ENCODE measurements at regions not wholly inside any gene's neighbourhood (a gene's known extent, or its start where the extent isn't known, plus 50 kb on each side); places are given as distances from the start of the nearest gene placed in this dataset.

DNA sequence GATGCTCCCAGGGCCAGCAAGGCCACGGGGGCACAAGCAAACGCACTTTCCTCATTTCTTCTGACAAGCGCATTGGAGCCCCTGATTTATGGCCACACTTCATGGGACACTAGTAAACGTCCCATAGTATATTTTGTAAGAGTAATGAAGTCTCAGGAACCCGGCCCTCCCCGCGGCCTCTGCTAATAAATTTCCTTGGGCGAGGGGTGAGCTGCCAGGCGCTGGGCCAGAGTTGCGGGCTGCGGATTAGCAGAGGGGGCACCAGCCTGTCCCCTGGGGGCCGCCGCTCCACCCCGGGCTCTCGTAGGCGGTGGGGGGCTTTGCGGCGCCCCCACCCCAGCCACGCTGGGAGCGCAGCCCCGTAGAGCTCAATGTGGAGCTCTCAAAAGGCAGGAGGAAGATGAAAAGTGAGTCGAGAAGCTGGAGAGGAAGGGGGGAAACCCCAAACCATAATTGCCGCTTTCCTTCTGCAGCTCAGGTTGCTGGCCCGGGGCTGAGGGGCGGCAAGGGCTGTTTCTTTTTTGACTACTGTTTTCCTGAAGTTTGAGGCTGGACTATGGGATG is 173.6 kb downstream of the CDC5L start:
- DNase-seq: no peak

DNA sequence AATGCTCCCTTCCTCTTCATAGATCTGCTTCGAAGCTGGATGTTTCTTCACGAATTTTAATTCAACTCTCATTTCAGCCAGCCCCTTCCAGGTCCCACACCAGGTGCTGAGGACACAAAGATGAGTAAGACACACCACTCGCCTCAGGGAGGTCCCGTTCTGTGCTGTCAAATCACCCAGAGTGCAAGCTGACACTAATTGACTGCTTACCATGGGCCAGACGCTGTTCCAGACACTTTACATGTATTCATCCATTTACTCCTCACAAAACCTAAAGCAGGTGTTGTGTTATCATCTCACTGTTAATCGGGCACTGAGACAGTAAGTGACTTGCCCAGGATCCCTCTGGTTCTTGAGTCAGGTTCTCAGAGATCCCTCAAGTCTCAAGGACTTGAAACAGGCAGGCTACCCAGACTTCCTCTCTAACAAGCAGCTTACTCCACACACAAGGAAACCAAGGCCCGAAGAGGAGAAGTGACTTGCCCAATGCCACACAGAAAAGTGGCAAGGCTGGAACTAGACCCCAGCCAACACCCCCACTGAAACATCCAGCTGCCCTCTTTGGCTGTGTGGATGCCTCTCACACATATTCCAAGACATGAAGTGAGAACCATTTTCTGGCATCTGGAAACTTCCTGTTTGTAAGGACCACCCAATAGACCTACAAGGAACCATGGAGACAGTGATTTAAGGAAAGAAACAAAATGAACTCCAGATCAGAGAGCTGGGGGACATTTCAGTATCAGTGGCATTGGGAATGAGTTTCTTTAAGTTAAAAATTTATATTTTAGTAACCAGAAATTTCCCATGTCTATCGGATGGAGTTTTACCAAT is 174.5 kb downstream of the CDC5L start:
- peak; percentile 63 for DNase-seq

DNA sequence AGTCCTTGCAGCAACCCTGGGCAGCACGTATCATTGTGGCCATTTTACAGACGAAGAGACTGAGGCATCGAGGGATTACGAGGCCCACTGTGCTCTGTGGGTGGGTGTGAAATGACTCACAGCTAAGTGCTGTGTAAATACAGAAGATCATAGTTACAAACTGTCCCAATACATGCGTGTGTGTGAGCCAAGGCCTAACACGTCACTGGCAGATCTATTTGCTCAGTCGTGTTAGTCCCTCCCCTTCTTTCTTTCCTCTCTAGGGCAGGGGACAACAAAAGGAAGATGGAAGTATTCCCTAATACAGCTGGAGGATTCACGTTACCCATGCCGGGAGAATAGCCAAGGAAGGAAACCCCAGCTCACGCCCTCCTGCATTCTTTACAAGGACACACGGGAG is 175.9 kb downstream of the CDC5L start:
- DNase-seq: no peak

DNA sequence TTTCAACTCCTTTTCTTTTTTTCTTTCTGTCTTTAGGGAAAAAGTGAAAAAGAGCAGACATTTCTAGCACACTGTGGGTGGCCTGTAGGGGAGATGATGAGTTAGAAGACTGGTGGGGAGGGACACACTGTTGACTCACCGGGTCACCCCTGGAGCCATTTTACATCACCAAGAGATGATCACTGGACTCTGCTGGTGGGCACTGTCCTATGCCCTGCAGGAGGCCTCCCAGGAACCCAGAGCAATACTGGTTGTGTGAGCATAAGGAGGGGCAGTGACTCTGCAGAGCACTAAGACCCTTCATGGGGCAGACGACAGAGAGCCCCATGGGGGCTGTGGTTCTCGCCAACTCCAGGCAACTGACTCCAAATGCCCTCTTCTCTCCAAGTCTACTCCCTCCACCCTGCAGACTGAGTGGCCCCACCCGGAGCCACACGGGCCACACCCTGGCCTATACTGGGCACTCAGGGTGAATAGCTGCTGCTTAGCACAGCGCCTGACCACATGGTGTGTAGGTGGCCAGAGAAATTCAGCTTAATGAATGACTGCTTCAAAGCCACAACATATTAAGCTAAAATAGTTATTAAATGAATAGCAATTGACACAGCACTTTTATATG is 177.5 kb downstream of the CDC5L start:
- no peak for DNase-seq

DNA sequence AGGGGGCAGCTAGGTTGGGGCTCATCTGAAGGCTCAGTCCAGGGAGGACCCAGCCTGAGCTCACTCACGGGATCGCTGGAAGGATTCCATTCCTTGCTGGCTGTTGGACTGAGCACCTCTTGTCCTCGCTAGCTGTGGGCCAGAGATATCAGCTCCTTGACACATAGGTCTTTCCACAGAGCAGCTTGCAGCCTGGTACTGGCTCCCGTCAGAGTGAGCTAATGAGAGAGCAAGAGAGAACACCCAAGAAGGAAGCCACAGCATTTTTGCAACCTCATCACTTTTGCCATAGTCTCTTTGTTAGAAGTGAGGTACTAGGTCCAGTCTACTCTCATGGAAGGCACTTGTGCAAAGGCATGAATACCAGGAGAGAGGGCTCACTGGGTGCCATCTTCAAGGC is 179.9 kb downstream of the CDC5L start:
- no peak for DNase-seq

DNA sequence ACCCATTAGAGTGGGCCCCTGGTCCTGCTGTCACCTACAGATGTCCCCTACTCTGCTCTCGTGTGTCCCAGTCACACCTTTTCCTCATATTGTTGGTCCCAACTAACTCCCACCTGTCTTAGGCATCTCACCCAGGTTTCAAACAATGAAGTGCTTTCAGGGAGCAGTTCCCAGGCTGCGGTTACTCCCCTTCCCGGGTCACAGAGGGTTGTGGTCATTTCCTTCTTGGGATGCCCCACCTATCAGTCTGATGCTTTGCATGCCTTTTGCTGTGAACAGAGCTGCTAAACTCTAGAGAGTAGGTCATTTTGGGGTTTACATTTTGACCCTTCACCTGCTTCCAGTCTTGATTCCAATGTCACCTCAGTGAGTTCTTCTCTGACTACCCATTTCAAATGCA is 181.6 kb downstream of the CDC5L start:
- DNase-seq: no peak

DNA sequence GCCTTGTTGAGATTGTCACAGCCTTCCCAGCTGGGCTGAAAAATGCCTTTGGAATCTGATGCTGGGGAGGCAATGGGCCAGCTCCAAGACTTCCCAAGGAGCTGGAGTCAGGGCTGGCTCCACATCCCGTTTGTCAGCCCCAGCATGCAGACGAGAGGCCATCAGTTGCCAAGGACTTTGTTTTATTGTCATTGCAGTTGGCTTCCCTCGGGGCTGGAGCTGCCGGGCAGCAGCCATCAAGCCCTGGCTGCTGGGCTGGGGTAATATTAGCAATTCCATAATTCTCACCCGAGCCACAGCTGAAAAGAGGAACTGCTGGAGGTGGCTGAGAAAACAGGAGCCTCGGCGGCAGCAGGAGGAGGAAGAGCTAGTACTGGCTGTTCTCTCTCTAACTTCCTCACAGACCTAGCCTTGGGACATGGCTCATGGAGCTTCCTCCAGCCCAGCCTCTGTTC is 182.5 kb downstream of the CDC5L start:
- DNase-seq: no peak

DNA sequence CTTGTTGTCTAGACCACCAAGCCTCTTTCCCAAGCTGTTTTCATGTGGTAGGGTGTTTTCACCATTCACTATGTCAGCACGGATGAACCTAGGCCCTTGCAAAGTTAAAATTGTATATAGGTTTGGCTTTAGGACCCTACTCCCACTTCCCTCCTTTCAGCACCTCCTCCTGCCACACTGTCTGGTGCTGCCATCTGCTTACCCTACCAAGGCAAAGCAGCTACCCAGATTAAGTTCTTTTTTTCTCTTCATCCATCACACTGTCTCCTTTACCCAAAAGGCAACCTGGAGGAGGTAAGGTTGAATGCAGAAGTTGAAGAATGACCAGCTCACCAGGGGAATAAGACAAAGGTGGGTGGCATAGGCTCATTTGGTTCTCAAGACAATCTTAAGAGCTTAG is 184.0 kb downstream of the CDC5L start:
- no peak for DNase-seq

DNA sequence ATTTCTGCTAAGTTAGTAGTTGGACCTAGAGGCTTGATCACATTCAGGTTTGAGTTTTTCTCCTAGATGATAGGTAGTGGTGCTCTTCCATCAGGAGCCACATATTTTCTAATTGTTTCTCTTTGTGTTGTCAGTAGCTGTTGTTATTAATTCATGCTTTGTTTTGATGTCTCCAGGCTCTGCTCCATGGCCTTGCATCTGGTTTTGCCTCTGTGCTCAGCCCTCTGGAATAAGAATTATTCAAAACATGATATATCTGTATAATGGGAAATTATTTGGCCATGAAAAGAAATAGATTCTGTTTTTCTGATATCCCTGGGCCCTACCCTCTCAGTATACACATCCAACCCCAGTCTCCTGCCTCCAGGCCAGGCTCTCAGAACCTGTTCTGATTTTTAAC is 184.8 kb downstream of the CDC5L start:
- DNase-seq: no peak

DNA sequence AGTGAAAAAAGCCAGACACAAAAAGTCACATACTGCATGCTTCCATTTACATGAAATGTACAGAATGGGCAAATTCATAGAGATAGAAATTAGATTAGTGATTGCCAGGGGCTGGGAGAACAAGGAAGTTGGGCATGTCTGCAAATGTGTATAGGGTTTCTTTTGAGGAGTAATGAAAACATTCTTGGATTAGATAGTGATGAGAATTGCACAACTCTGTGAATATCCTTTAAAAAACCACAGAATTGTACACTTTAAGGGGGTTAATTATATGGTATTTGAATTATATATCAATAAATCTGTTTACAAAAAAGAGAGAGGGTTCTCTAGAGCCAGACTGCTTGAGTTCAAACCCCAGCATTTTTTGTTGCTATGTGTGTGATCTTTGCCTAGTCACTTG is 188.1 kb downstream of the CDC5L start:
- no peak for DNase-seq

DNA sequence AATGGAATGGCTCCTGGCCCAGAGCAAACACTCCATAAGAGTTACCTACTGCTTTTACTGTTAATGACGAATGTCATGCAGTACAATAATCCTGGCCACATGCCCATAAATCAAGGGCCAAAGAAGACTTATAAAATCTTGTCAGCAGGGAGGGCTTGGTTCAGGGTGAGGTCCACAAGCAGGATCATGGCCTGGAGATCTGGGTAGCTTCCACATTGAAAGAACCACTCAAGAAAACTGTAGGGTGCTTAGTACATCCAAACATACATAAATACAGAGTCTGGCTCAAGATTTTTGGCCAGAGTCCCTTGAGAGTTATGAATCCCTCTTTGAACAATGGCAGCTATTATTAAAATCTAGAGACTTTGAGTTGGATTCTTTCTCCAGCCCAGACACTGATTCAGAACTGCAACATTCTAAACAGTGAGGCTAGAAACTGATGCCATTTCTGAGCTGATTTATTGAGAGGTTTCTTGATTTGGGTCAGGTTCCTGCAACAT is 188.7 kb downstream of the CDC5L start:
- DNase-seq: no peak

DNA sequence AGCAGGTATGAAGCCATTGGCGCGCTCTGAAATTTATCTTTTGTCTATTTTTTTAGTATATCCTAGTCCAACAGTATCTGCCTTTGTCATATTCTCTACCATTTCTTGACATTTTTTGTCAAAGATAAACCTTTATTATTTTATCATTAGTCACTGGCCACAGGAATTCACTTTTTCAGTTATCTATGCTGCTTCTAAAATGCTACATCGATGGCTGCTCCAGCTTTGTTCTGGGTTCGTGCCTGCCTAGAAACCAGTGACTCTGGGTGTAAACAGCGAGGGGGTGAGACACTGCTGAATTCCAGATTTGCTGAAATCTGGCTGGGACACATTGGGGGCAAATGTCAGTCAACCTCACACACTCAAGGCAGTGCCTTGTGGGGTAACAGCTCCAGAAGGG is 193.4 kb downstream of the CDC5L start:
- DNase-seq: no peak

DNA sequence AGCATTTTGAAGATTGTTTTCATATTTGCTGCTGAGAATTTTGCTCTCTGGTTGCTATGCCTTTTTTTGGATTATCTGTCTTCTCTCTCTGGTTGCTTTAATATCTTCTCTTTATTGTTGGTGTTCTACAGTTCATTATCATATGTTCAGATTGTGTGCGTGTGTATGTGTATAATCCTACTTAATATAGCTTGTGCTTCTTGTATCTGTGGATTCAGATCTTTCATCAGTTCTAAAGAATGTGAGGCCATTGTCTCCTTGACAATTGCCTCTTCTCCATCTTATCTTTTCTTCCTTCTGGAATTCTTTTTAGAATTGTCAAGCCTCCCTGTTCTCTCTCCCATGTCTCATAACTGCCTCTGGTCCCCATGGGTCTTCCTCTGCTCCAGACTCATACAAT is 195.4 kb downstream of the CDC5L start:
- no peak for DNase-seq

DNA sequence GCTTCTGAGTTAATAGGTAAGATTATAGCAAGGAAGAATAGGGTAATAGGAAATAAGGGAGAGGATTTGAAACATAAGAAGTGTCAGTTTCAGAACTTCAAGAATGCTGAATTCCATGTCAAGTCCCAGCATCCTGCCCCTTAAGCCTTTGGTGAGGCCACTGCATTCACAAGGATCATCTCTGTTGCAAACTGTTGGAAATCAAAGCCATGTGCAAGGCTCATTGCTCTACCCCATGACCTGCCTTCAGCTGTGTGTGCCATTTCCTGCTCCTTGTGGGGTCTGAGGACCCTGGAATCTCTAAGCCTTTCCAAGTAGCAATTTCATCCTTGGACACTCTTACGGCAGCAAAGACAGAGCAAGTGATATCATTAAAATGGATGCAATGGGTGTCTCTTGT is 203.0 kb downstream of the CDC5L start:
- DNase-seq: no peak

DNA sequence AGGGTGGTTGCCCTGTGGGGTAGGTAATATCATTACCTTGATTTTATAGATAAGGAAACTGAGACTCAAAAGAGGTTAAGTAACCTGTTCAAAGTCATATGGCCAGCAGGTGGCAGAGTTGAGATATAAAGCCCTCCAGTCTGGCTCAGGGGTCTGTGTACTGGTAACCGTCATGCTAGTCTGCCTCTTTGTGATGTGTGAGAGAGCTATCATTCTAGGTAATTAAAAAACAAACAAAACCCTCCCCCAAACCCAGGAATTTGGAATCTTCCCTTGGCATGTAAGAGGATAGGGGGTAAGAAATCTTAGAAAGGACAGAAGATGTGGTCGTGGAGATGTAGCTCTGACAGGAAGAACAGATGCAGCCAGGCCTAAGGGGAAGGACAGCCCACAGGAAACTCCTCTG is 206.0 kb downstream of the CDC5L start:
- peak; percentile 91 for DNase-seq

DNA sequence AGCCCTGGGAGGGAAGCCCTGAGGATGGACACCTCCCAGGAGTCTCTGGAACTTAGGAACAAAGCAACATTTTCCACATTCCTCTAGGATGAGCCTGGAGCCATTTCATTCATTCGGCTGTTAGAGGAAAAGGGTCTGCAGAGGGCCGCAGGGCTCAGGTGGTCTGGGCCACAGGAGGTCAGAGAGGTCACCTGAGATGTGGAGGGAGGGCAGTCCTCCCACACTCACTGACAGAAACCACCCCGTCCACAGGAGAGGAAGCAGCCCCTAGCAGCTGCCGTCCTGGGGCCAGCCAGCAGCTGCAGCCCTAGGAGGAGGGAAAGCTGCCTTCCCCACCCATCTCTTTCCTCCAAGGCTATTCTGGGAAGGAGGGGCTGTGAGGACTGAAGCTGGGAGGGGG is 207.0 kb downstream of the CDC5L start:
- peak; percentile 97 for DNase-seq

DNA sequence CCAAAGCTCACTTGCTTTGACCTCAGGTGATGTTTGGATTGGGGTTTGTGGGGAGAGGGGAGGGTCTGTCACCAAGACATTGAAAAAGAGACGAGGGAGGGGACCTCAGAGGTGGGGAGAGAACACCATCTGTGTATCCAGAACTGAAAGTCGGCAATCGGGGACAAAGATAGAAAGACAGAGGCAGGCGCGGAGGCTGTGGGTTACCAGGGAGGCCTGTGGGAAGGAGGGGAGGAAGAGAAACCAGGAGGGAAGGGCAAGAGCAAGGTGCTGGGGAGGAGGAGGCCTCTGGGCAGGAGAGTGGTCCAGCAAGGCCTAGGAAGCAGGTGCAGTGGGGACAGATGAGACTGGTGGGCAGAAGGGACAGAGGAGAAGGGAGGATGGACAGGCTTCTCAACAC is 211.2 kb downstream of the CDC5L start:
- no peak for DNase-seq

DNA sequence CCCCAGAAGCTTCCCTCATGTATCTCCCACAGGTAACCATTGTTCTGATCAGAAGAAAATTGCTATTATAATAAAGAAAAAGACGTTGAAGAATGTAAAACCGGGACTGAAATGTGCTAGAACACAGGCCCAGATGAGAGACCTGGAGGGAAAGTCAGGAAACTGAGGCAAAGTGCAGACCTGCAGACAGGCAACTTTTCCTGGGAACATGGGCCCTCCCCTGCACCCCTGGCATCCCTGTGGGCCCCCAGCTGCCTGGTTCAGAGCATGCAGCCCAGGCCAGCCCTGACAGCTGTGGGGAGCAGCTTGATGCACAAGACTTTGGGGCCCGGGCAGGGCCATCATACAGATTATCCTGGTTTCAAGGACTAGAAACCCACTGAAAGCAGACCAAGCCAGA is 212.2 kb downstream of the CDC5L start:
- no peak for DNase-seq

DNA sequence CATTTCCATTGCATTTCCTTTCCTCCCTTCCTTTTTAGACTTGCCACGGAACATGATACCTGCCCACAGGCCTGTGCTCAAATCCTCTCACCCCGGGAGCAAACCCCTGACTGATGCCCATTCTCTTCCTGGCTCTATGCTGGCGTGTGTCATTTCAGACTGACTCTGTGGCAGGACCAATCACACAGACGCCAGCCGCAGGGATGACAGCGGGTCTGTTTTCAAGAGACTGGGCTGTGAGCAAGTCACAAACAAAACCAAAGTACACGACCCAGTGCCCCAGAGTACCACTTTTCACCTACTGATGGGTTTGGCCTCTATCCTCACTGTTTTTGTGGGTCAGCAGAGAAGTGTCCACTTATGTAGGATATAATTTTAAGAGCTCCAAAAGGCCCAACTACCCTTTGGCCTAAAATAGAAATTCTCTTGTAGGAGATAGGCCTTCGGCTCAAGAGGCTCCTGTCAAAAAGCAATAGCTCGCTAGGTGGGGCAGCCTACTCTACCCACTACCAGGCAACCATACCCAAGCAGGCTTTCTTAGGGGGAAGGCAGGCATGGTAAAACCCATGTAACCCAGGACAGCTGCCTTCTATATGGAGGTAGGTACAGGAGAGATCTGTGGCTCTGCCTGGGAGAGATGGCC is 215.7 kb downstream of the CDC5L start:
- DNase-seq: no peak

DNA sequence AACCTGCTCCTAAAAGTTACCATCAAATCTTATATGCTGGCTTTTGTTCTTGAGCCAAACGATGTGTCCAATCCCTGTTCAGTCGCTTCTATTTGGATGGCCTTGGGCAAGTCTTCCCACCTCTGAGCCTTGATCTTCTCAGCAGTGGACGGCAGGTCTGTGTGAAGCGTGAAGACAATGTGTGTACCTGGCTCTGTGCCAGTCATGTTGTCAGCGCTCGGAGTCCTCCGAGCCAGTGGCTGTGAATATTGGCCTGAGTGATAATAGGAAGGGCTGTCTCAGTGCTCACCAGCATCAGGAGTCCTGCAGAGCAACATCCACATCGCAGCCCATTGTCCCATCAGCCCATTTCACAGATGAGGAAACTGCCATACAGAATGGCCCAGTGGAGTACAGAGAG is 219.0 kb downstream of the CDC5L start:
- no peak for DNase-seq

DNA sequence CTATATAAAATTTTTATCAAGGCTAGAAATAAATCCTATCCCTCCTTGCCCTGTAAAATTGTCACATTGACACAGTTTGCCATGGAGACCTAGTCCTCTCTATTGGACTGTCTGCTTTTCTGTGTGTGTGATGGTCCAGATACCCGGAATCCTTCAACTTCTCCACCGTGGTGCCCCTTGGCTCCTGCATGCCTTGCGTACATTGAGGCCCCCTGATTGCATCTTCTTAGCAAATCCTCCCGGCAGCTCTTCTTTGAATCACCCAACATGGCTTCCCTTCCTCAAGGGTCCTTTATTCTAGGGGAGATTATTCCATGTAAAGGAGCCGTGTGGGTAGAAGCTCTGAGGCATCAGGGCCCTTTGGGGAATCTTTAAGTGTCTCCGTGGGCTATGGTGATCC is 219.5 kb downstream of the CDC5L start:
- DNase-seq: no peak

DNA sequence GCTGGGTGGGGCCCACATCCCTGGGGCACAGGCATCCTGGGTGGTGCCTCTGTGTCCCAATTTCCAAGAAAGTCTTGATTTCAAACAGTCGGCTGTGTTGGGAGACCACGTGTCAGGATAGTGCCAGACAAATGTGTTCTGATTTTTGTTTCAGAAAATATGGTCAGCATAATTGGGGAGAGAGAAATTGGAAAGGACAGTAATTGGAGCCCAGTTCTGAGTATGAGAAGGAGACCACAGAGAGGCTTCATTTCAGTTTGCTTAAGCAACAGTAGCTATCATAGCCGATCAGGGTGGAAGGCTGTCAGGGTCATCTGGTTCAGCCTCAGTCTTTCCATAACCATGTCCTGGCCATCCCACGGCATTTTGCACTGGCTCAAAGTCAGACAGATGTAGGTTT is 220.7 kb downstream of the CDC5L start:
- DNase-seq: no peak

DNA sequence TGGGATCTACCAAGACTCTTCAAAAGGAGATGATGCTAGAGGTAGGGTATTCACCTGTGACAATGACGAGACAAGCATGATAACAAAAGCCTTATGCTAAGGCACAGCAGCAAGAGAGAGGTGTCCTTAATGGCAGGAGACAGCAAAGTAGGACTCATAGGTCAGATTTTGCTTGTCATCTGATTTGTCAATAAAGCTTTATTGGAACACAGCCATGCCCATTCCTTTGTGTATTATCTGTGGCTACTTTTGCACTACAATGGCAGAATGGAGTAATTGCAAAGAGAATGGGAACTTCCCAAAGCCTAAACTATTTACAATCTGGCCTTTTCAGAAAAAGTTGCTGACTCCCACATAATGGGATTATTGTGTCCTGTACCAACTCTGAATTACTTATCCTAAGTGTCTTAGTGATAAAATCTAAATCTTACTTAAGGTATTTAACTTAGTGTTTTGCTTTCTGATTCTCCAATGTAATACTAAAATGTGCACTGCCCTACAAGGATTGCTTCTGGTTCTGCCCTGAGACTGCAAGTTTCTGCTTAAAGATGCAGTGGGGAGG is 221.6 kb downstream of the CDC5L start:
- no peak for DNase-seq
